GM23248 (cell line): ENCODE measurements at regions not wholly inside any gene's neighbourhood (a gene's known extent, or its start where the extent isn't known, plus 50 kb on each side); places are given as distances from the start of the nearest gene placed in this dataset.

Source experiments
- EZH2 ChIP-seq: fragments of 200-600 bp; sonication (generic); IDR thresholded peaks from 2 replicates; pipeline ENCODE4 v1.6.1; 2018; ENCODE audit warnings: antibody characterized with exemption, mild to moderate bottlenecking; ENCODE audit not compliant: insufficient read depth, poor library complexity, severe bottlenecking
- EZH2phosphoT487 ChIP-seq: fragments of 200-600 bp; sonication (generic); IDR thresholded peaks from 2 replicates; pipeline ENCODE4 v1.6.1; 2018; ENCODE audit warnings: antibody characterized with exemption, moderate library complexity, mild to moderate bottlenecking, low read depth; ENCODE audit not compliant: insufficient read depth

- TF ChIP-seq EZH2, result no peak
- no peak for TF ChIP-seq EZH2phosphoT487
These were observed 251.5 kb upstream of the MEX3C start for GRCh38 chr18:51448949-51449348.
